ENCODE measurements at regions not wholly inside any gene's neighbourhood (a gene's known extent, or its start where the extent isn't known, plus 50 kb on each side); places are given as distances from the start of the nearest gene placed in this dataset.

DNA sequence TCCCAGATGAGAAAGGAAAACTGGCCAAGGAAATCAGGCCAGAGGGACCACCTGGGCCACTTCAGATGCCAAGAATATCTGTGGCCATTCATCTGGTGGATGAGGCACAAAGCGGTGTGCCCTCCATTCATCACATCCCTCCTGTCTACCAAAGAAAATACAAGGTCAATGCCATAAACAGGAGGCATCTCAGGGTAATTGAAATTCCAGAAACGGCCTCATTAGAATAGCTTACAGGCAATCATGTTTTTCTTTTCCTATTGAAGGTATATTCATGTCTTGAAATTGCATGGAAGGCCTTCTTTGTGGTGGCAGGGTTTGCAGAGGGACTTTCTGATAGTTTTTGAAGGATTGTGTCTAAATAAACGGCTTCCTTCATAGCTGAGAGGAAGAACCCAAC lies 578.3 kb downstream of the HAO1 start:
- Histone ChIP-seq H2AFZ (ENCODE audit: low read length) (no peak overlapping the region), H3F3A (ENCODE audit: low read depth) (no peaks in the 10 kb centered on the region), H3K27me3 (ENCODE audit: insufficient read depth, low read length, poor library complexity, severe bottlenecking) (no peaks in the 10 kb centered on the region), H3K4me1 (ENCODE audit: insufficient read depth, low read length, poor library complexity, severe bottlenecking) (no peaks in the 10 kb centered on the region), H3K9me2 (replicated peaks; ENCODE audit: low read depth, low read length) (no peaks in the 10 kb centered on the region), H3K36me3 (ENCODE audit: insufficient read depth, low read length) (no peaks in the 10 kb centered on the region), H4K20me1 (ENCODE audit: insufficient read depth, low read length, poor library complexity, severe bottlenecking) (no peaks in the 10 kb centered on the region), H3K79me2 (ENCODE audit: insufficient read depth, low read length) (no peaks in the 10 kb centered on the region), H3K4me2 (ENCODE audit: low read depth, low read length, poor library complexity, severe bottlenecking) (no peak overlapping the region), H3K9me3 (ENCODE audit: insufficient read depth, low read depth, low read length) (no peaks in the 10 kb centered on the region; the same call in 1 of the 2 replicates), H3K9ac (ENCODE audit: low read depth, low read length, poor library complexity, severe bottlenecking) (no peak overlapping the region), H3K4me3 (ENCODE audit: low read length, poor library complexity, severe bottlenecking) (no peak overlapping the region)
- TF ChIP-seq, protein P1, sequence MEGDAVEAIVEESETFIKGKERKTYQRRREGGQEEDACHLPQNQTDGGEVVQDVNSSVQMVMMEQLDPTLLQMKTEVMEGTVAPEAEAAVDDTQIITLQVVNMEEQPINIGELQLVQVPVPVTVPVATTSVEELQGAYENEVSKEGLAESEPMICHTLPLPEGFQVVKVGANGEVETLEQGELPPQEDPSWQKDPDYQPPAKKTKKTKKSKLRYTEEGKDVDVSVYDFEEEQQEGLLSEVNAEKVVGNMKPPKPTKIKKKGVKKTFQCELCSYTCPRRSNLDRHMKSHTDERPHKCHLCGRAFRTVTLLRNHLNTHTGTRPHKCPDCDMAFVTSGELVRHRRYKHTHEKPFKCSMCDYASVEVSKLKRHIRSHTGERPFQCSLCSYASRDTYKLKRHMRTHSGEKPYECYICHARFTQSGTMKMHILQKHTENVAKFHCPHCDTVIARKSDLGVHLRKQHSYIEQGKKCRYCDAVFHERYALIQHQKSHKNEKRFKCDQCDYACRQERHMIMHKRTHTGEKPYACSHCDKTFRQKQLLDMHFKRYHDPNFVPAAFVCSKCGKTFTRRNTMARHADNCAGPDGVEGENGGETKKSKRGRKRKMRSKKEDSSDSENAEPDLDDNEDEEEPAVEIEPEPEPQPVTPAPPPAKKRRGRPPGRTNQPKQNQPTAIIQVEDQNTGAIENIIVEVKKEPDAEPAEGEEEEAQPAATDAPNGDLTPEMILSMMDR (conservative IDR thresholded peaks at IDR 0.05; ENCODE audit: low read length) = no peak
- no peak for TF ChIP-seq EZH2phosphoT487 (IDR thresholded peaks at IDR 0.05; ENCODE audit: borderline replicate concordance)

DNA sequence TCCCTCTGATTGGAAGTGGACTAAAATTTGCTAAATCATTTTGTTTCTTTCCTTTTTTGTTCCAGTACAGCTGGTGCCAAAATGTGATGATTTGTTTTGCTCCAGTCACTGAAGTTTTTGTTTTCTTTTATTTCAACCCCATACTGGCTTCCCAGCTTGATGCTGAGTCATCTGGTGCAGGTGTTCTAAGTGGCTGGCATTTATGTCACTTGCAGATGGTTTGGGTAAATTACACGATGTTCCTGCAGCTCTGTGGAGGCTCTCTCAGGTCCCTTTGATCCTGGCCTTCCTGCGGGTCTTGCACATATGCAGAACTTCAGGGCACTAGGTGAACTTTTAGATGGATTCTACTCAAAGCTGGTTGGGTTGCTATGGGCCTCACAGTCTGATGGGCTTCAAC lies 577.7 kb downstream of the HAO1 start:
- Histone ChIP-seq H3K9me2 (replicated peaks; ENCODE audit: low read depth, low read length) (no peaks in the 10 kb centered on the region), H3K4me1 (ENCODE audit: insufficient read depth, low read length, poor library complexity, severe bottlenecking) (no peaks in the 10 kb centered on the region), H3F3A (ENCODE audit: low read depth) (no peaks in the 10 kb centered on the region), H3K4me2 (ENCODE audit: low read depth, low read length, poor library complexity, severe bottlenecking) (no peak overlapping the region), H4K20me1 (ENCODE audit: insufficient read depth, low read length, poor library complexity, severe bottlenecking) (no peaks in the 10 kb centered on the region), H3K9me3 (ENCODE audit: insufficient read depth, low read depth, low read length) (no peaks in the 10 kb centered on the region; the same call in 1 of the 2 replicates), H3K9ac (ENCODE audit: low read depth, low read length, poor library complexity, severe bottlenecking) (no peak overlapping the region), H2AFZ (ENCODE audit: low read length) (no peak overlapping the region), H3K36me3 (ENCODE audit: insufficient read depth, low read length) (no peaks in the 10 kb centered on the region), H3K79me2 (ENCODE audit: insufficient read depth, low read length) (no peaks in the 10 kb centered on the region), H3K27me3 (ENCODE audit: insufficient read depth, low read length, poor library complexity, severe bottlenecking) (no peaks in the 10 kb centered on the region), H3K4me3 (ENCODE audit: low read length, poor library complexity, severe bottlenecking) (no peak overlapping the region)
- TF ChIP-seq, protein P1 (conservative IDR thresholded peaks at IDR 0.05; ENCODE audit: low read length) = no peak
- no peak for TF ChIP-seq EZH2phosphoT487 (IDR thresholded peaks at IDR 0.05; ENCODE audit: borderline replicate concordance)

DNA sequence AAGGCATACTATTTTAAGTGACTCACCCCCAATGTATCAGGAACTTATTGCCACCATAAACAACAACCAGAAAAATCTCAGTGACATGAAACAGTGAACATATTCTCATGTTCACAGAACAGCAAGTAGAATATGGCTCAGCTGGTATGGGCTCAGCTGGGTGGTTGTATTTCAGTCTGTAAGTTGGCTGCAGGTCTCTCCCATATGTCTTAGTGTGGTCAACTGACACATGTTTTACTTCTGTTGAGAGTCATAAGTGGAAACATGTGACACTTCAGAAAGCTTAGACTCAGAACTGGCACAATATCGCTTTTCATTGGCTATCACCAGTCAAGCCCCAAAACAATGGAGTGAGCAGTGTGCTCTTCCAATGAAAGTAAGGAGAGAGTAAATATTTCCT lies 574.1 kb downstream of the HAO1 start:
- no peaks in the 10 kb centered on the region for H3K4me1 ChIP-seq (ENCODE audit: insufficient read depth, low read length, poor library complexity, severe bottlenecking)

More for the DNA sequence above, 574.1 kb downstream of the HAO1 start:
- Histone ChIP-seq H3K9me2 (replicated peaks; ENCODE audit: low read depth, low read length) (no peaks in the 10 kb centered on the region), H3K9me3 (ENCODE audit: insufficient read depth, low read depth, low read length) (no peaks in the 10 kb centered on the region; the same call in 1 of the 2 replicates), H3K9ac (ENCODE audit: low read depth, low read length, poor library complexity, severe bottlenecking) (no peak overlapping the region), H3K4me2 (ENCODE audit: low read depth, low read length, poor library complexity, severe bottlenecking) (no peak overlapping the region), H3K36me3 (ENCODE audit: insufficient read depth, low read length) (no peaks in the 10 kb centered on the region), H4K20me1 (ENCODE audit: insufficient read depth, low read length, poor library complexity, severe bottlenecking) (no peaks in the 10 kb centered on the region), H3K79me2 (ENCODE audit: insufficient read depth, low read length) (no peaks in the 10 kb centered on the region), H3F3A (ENCODE audit: low read depth) (no peaks in the 10 kb centered on the region), H3K4me3 (ENCODE audit: low read length, poor library complexity, severe bottlenecking) (no peak overlapping the region), H2AFZ (ENCODE audit: low read length) (no peak overlapping the region), H3K27me3 (ENCODE audit: insufficient read depth, low read length, poor library complexity, severe bottlenecking) (no peaks in the 10 kb centered on the region)
- no peak for TF ChIP-seq EZH2phosphoT487 (IDR thresholded peaks at IDR 0.05; ENCODE audit: borderline replicate concordance)
- TF ChIP-seq, protein P1 (conservative IDR thresholded peaks at IDR 0.05; ENCODE audit: low read length) = no peak
